Epithelial cell of prostate (primary cell): ENCODE measurements at regions not wholly inside any gene's neighbourhood (a gene's known extent, or its start where the extent isn't known, plus 50 kb on each side); places are given as distances from the start of the nearest gene placed in this dataset.

Experiments used
- DNase-seq: peaks from one replicate; pipeline ENCODE4 v3.0.0-alpha.2; 2011; ENCODE audit warnings: low read depth, low spot score
- H3K27ac ChIP-seq: fragments of 450-650 bp; 2 replicates; pipeline ENCODE4 v1.5.1; 2017; ENCODE audit warnings: mild to moderate bottlenecking

DNA sequence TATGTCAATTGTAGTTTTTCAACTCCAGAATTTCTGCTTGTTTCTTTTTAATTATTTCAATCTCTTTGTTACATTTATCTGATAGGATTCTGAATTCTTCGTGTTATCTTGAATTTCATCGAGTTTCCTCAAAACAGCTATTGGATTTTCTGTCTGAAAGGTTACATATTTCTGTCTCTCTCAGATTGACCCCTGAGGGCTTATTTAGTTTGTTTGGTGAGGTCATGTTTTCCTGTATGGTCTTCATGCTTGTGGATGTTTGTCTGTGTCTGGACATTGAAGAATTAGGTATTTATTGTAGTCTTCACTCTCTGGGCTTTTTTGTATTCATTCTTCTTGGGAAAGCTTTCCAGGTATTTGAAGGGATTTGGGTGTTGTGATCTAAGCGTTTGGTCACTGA lies 85.6 kb downstream of the SNAPC1 start:
- no peak overlapping the region for H3K27ac ChIP-seq
- DNase-seq: no peak

DNA sequence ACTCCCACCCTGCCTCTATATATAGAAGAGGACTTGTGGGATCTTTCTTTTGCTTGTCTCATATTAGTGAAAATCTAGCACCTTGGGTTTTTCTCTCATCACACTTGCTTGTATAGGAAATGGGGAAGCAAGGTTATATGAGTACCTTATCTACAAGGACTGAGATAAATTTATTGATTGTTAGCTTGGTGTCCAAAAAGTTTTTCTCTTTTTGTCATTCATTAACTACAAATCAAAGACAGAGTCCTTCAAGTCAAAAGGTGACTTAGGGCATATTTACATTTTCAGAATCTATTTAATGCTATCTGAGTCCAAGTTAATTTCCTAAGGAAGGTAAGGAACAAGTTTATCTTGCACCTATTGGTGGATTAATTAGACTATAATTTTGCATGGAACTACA lies 92.7 kb downstream of the SNAPC1 start:
- DNase-seq: no peak
- H3K27ac ChIP-seq: no peak overlapping the region

DNA sequence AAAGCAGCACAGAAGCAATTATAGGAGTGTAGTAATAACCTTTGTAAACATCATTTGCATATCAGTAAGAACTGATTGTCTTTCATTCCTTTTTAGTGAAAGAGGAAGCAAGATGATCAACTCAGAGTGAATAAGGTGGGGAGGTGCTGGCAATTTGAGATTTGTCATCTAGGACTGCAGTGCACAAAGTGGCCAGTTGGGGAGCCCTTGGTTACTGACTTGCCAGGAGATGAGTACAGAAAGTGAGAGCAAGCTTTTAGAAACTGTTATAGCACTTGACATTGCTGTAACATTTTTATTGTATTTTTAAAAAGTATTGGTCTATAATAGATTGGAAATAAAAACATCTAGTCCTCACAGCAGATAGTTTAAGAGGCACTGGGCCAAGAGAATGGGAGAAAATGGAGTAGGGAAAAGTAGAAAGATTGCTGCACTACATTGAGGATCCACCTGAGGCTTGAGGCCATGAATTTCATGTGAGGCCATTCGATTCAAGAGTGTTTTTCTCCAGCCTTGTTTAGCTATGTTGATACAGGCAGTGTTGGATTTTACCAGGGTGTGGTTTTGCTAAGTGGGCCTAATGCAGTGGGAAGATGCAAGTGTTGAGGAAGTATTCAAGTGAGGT lies 98.2 kb downstream of the SNAPC1 start:
- no peak for DNase-seq
- H3K27ac ChIP-seq: no peak overlapping the region

- no peak for DNase-seq
- no peak overlapping the region for H3K27ac ChIP-seq
Observed at GRCh38 chr14:61861320-61861865, 99.2 kb downstream of the SNAPC1 start.

DNA sequence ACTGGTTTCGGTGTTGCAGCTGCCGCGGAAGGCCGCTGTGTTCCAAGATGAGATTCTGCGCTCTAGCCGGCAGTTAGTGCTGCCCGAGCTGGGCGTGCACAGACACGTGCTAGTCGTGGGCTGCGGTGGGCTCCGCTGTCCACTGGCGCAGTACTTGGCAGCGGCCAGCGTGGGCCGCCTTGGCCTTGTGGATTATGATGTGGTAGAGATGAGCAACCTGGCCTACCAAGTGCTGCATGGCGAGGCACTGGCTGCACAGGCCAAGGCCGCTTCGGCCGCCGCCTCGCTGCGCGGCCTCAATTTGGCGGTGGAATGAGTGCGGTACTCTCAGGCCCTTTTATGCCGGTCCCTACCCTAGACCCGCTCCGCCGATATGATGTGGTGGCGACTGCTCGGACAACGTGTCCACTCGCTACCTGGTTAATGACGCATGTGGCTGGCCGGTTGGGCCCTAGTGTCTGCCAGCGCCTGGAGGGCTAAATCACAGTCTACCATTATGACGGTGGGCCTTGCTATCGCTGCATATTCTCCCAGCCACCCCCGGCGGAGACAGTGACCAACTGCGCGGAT lies 102.2 kb downstream of the SNAPC1 start:
- DNase-seq: no peak
- H3K27ac ChIP-seq: no peak overlapping the region

GRCh38 chr14:61866932-61867920 lies 105.0 kb downstream of the SNAPC1 start:
- no peak overlapping the region for H3K27ac ChIP-seq
- no peak for DNase-seq

- no peak for DNase-seq
- no peak overlapping the region for H3K27ac ChIP-seq
Observed at GRCh38 chr14:61868846-61869245, 106.6 kb downstream of the SNAPC1 start.

- no peak overlapping the region for H3K27ac ChIP-seq
- no peak for DNase-seq
Observed at GRCh38 chr14:61870163-61870562, 107.9 kb downstream of the SNAPC1 start.

- DNase-seq: no peak
Observed at GRCh38 chr14:61872452-61872851, 110.2 kb downstream of the SNAPC1 start.

GRCh38 chr14:61875483-61875882 lies 113.3 kb downstream of the SNAPC1 start:
- no peak overlapping the region for H3K27ac ChIP-seq
- DNase-seq: no peak

More at GRCh38 chr14:61872452-61872851, 110.2 kb downstream of the SNAPC1 start:
- no peak overlapping the region for H3K27ac ChIP-seq

DNA sequence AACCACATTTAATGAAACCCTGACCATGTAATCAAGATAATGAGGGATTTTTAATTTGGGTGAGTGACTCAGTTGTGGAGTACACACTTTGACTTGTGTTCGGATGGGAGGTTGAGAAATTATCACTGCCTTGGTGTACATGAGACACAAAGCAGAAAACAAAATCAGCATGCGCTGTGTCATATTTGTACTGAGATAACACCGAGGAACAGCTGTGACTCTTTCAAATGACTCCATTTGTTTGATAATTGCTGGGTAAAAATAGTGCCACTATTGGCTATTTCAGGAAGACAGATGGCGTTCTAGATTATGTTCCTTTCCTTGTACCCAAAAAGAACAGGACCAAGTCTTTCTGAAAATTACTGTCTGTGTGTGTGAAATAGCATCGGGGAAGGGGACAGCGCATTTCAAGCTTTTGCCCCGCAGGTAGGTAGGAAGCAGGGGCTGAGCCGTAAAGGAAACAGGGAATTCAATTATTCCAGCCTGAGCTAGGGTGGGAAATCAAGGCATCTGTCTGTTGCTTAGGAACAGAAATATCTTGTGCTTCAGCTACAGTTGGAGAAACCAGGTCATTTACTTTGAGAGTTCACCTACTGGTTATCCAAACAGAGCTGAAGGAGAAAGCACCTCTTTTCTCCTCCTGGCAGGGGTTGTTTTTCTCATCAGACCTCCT lies 114.3 kb downstream of the SNAPC1 start:
- no peak overlapping the region for H3K27ac ChIP-seq
- DNase-seq: no peak

GRCh38 chr14:61877035-61877390 lies 114.8 kb downstream of the SNAPC1 start:
- H3K27ac ChIP-seq: no peak overlapping the region
- no peak for DNase-seq

- no peak for DNase-seq
- no peak overlapping the region for H3K27ac ChIP-seq
Observed at GRCh38 chr14:61877768-61878167, 115.5 kb downstream of the SNAPC1 start.

DNA sequence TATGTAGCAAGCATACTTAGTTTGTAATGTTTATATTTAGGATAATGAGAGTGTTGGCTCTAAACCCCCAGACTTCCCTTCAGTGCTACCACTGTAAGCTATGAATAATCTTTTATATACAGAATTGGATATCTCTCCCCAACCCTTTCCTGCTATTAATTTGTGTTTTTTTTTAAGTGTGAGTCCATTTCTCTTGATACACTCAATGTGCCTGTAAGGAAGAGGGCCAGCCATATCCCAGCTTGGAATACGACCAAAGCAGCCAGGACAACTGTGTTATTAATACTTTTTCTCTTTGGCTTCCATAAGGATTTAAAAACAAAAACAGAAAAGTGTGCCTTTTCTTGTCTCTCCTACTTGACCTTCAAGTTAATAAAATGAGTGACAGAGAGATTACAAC lies 116.7 kb downstream of the SNAPC1 start:
- no peak for DNase-seq
- H3K27ac ChIP-seq: no peak overlapping the region

DNA sequence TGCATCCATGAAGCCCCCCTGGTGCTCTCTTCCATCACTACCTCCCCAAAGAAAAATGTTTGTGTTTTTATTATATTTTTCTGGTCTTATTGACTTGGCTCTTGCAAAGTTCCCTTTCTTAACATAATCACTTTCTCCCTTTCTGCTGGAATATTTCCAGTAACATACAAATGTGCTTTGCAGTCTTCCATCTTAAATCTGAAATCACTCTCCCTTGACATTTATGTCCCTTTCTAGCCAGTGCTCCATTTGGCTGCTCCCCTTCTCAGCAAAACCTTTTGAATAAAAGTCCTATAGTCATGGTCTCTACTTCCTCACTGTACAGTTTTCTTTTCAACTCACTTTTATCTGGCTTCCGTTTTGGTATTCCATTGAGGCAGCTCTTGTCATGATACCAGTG lies 118.8 kb downstream of the SNAPC1 start:
- no peak for DNase-seq
- no peak overlapping the region for H3K27ac ChIP-seq

DNA sequence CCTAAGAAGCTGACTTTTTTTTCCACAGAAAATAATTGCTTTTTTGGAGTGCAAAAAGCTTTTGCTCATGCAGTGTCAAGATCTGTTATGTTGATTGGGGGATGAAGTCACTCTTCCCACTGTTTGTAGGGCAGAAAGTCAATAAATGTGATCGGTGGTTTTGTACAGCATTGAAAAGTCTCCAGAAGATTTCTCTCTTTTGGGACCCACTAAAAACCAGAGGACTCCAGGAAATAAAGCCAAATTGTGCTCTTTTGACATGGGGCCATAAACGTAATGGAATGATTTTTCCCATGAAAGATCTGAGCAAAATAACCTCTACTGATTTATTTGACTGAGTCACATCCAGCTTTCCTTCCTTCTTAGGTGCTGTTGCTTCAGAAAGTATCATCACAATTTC lies 122.5 kb downstream of the SNAPC1 start:
- DNase-seq: no peak
- no peak overlapping the region for H3K27ac ChIP-seq

- no peak overlapping the region for H3K27ac ChIP-seq
- no peak for DNase-seq
Observed at GRCh38 chr14:61885203-61885961, 123.2 kb downstream of the SNAPC1 start.

- H3K27ac ChIP-seq: no peak overlapping the region
- DNase-seq: no peak
Observed at GRCh38 chr14:61887628-61888027, 125.4 kb downstream of the SNAPC1 start.

DNA sequence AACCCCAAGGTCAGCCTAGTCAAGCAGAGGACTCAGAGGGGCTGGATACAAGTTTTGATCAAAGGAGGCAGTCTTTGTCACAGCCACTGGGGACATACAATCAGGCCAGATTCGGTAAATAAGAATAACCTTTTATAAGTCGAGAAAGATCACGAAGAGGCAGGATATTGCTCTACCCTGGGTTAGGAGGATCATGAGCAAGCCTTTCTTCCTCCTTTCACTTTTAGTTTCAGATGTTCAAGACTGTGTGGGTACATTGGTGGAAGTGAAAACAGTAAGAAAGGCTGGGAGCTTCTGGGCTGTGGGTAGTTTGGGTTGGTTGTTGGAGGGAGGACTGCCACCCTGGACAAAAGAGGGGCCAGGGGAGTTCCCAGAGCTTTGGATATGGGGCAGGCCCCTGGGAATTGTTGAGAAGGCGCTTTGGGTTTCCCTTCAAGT lies 127.7 kb downstream of the SNAPC1 start:
- no peak overlapping the region for H3K27ac ChIP-seq
- DNase-seq: no peak

GRCh38 chr14:61891170-61891569 lies 128.9 kb downstream of the SNAPC1 start:
- no peak overlapping the region for H3K27ac ChIP-seq
- DNase-seq: no peak
